HL-60 (cell line): ENCODE measurements at regions not wholly inside any gene's neighbourhood (a gene's known extent, or its start where the extent isn't known, plus 50 kb on each side); places are given as distances from the start of the nearest gene placed in this dataset.

ENCODE experiments used
- DNase-seq, 2 experiments: peaks; one replicate each; pipeline ENCODE4 v3.0.0-alpha.2; 2010 to 2020; ENCODE audit warnings: low read depth in 1 of 2, low spot score in 1 of 2
- H3K27ac ChIP-seq: fragments of 250-450 bp; sonication (Bioruptor Pico); replicated peaks from 2 replicates; pipeline ENCODE4 v1.5.1; 2020; ENCODE audit warnings: mild to moderate bottlenecking, moderate library complexity
- H3K27me3 ChIP-seq: fragments of 250-450 bp; sonication (Bioruptor Pico); 2 replicates; pipeline ENCODE4 v1.5.1; 2021; ENCODE audit warnings: mild to moderate bottlenecking, moderate library complexity; ENCODE audit not compliant: insufficient read depth, poor library complexity, severe bottlenecking
- H3K4me3 ChIP-seq: replicated peaks from 2 replicates; pipeline ENCODE4 v1.5.1; 2011; ENCODE audit warnings: mild to moderate bottlenecking, control low read depth, low read length; ENCODE audit not compliant: insufficient read depth
- CTCF ChIP-seq: IDR thresholded peaks from one replicate; pipeline ENCODE4 v1.5.1; 2011; ENCODE audit warnings: low read length, control low read depth, inconsistent platforms; ENCODE audit not compliant: insufficient read depth
- GABPA ChIP-seq: IDR thresholded peaks from 2 replicates; pipeline ENCODE4 v1.6.1; 2012; ENCODE audit warnings: low read depth
- POLR2AphosphoS5 ChIP-seq: IDR thresholded peaks from 2 replicates; pipeline ENCODE4 v1.6.1; 2012; ENCODE audit warnings: low read depth
- REST ChIP-seq: IDR thresholded peaks from 2 replicates; pipeline ENCODE4 v1.6.1; 2012; ENCODE audit warnings: low read depth; ENCODE audit not compliant: insufficient replicate concordance
- SPI1 ChIP-seq: IDR thresholded peaks from 2 replicates; pipeline ENCODE4 v1.6.1; 2012; ENCODE audit warnings: low read depth, mild to moderate bottlenecking, borderline replicate concordance

- Histone ChIP-seq H3K27me3 (no peaks in the 10 kb centered on the region), H3K4me3 (no peak overlapping the region), H3K27ac (no peak overlapping the region)
- no peak for DNase-seq
- TF ChIP-seq CTCF: no peak
- no peak for TF ChIP-seq REST
- TF ChIP-seq GABPA: no peak
- no peak for TF ChIP-seq POLR2AphosphoS5
- no peak for TF ChIP-seq SPI1
These were observed 109.2 kb upstream of the ADGRF1 start for GRCh38 chr6:47151232-47151898.

- no peaks in the 10 kb centered on the region for H3K27me3 ChIP-seq
- TF ChIP-seq CTCF: no peak
- no peak for TF ChIP-seq SPI1
- no peak for TF ChIP-seq POLR2AphosphoS5
- no peak for TF ChIP-seq REST
- TF ChIP-seq GABPA: no peak
- no peak for DNase-seq
- no peak overlapping the region for H3K4me3 ChIP-seq
- no peak overlapping the region for H3K27ac ChIP-seq
These were observed 107.4 kb upstream of the ADGRF1 start for GRCh38 chr6:47149554-47149953.

GRCh38 chr6:47149066-47149465, 106.9 kb upstream of the ADGRF1 start:
- H3K27me3 ChIP-seq: no peaks in the 10 kb centered on the region
- DNase-seq: no peak
- TF ChIP-seq POLR2AphosphoS5: no peak
- no peak for TF ChIP-seq GABPA
- TF ChIP-seq SPI1: no peak
- TF ChIP-seq CTCF: no peak
- TF ChIP-seq REST: no peak
- no peak overlapping the region for H3K27ac ChIP-seq
- H3K4me3 ChIP-seq: no peak overlapping the region
